HEK293 (cell line): ENCODE measurements at regions not wholly inside any gene's neighbourhood (a gene's known extent, or its start where the extent isn't known, plus 50 kb on each side); places are given as distances from the start of the nearest gene placed in this dataset.
"Not testable (repeated sequence)": the region's sequence is repeated elsewhere in the genome, so short reads cannot be mapped to it uniquely, and the experiment has no call there.

Experiments used
- INSM2 ChIP-seq: fragments of 450-650 bp; formaldehyde crosslinking; IDR thresholded peaks from 2 replicates; pipeline ENCODE4 v1.5.1; 2016; ENCODE audit warnings: missing biosample characterization, missing genetic modification characterization
- PATZ1 ChIP-seq: fragments of 450-650 bp; formaldehyde crosslinking; IDR thresholded peaks from 2 replicates; pipeline ENCODE4 v1.5.1; 2016; ENCODE audit warnings: missing biosample characterization, missing genetic modification characterization
- YY1 ChIP-seq: fragments of 450-650 bp; formaldehyde crosslinking; IDR thresholded peaks from 2 replicates; pipeline ENCODE4 v1.5.1; 2018; ENCODE audit warnings: missing biosample characterization, missing genetic modification characterization
- ZNF274 ChIP-seq, 2 experiments: fragments of 200-500 bp in 1 of 2; fragments of 450-650 bp in 1 of 2; sonication (Bioruptor generic) in 1 of 2; formaldehyde crosslinking in 1 of 2; IDR thresholded peaks; 2 replicates each; pipeline versions ENCODE4 v1.5.1 to v1.6.1; 2014 to 2016; ENCODE audit warnings: borderline replicate concordance in 1 of 2, inconsistent platforms in 1 of 2, low read length in 1 of 2, missing biosample characterization in 1 of 2, missing genetic modification characterization in 1 of 2
- ZNF48 ChIP-seq: fragments of 450-650 bp; formaldehyde crosslinking; IDR thresholded peaks from 2 replicates; pipeline ENCODE4 v1.5.1; 2016; ENCODE audit warnings: missing biosample characterization, missing genetic modification characterization
- ZNF610 ChIP-seq: fragments of 450-650 bp; formaldehyde crosslinking; IDR thresholded peaks from 2 replicates; pipeline ENCODE4 v1.5.1; 2016; ENCODE audit warnings: missing biosample characterization, missing genetic modification characterization, borderline replicate concordance
- ZNF792 ChIP-seq: fragments of 450-650 bp; formaldehyde crosslinking; IDR thresholded peaks from 2 replicates; pipeline ENCODE4 v1.5.1; 2016; ENCODE audit warnings: missing biosample characterization, missing genetic modification characterization
- ZNF837 ChIP-seq: fragments of 450-650 bp; formaldehyde crosslinking; IDR thresholded peaks from 2 replicates; pipeline ENCODE4 v1.5.1; 2016; ENCODE audit warnings: missing biosample characterization, missing genetic modification characterization
- TF ChIP-seq, protein P1 (sequence below): fragments of 450-650 bp; formaldehyde crosslinking; IDR thresholded peaks from 2 replicates; pipeline ENCODE4 v1.5.1; 2016; ENCODE audit warnings: missing biosample characterization, missing genetic modification characterization
- TF ChIP-seq, protein P2 (sequence below): fragments of 450-650 bp; formaldehyde crosslinking; IDR thresholded peaks from 2 replicates; pipeline ENCODE4 v1.5.1; 2017; ENCODE audit warnings: missing biosample characterization, missing genetic modification characterization

DNA sequence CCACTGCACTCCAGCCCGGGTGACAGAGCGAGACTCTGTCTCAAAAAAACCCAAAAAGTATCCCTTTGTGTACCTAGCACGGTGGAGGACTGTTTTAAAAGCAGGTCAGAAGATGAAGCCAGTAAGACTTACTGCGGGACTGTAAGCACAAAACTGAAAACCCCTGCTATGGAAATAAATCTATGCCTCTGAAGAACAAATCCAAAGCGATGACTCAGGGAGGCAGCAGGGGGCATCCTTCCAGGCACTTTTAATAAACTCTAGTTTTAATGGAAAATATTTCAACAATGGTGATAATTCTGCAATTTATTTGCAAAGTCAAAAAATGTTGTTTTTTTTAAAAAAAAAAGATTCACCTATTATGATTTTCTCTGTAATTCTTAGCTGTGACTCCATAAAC lies 326.8 kb downstream of the BCL2L11 start:
- TF ChIP-seq, protein P1, sequence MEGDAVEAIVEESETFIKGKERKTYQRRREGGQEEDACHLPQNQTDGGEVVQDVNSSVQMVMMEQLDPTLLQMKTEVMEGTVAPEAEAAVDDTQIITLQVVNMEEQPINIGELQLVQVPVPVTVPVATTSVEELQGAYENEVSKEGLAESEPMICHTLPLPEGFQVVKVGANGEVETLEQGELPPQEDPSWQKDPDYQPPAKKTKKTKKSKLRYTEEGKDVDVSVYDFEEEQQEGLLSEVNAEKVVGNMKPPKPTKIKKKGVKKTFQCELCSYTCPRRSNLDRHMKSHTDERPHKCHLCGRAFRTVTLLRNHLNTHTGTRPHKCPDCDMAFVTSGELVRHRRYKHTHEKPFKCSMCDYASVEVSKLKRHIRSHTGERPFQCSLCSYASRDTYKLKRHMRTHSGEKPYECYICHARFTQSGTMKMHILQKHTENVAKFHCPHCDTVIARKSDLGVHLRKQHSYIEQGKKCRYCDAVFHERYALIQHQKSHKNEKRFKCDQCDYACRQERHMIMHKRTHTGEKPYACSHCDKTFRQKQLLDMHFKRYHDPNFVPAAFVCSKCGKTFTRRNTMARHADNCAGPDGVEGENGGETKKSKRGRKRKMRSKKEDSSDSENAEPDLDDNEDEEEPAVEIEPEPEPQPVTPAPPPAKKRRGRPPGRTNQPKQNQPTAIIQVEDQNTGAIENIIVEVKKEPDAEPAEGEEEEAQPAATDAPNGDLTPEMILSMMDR: not testable (repeated sequence)
- TF ChIP-seq ZNF610 (tag by site-specific recombination); ZNF48 (tag by site-specific recombination); ZNF274 (IDR thresholded peaks at IDR 0.05; ENCODE audit: low read length); ZNF274 (tag by site-specific recombination; IDR thresholded peaks at IDR 0.05; ENCODE audit: borderline replicate concordance); PATZ1; ZNF792 (tag by site-specific recombination); YY1; ZNF837 (tag by site-specific recombination); INSM2: not testable (repeated sequence)
- TF ChIP-seq, protein P2, sequence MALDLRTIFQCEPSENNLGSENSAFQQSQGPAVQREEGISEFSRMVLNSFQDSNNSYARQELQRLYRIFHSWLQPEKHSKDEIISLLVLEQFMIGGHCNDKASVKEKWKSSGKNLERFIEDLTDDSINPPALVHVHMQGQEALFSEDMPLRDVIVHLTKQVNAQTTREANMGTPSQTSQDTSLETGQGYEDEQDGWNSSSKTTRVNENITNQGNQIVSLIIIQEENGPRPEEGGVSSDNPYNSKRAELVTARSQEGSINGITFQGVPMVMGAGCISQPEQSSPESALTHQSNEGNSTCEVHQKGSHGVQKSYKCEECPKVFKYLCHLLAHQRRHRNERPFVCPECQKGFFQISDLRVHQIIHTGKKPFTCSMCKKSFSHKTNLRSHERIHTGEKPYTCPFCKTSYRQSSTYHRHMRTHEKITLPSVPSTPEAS (tag by site-specific recombination): not testable (repeated sequence)
